Tibial artery (tissue), 4 donors: ENCODE measurements at regions not wholly inside any gene's neighbourhood (a gene's known extent, or its start where the extent isn't known, plus 50 kb on each side); places are given as distances from the start of the nearest gene placed in this dataset.

Source experiments
- DNase-seq, 2 donors: peaks; one replicate each; pipeline ENCODE4 v3.0.0-alpha.2; 2019
- H3K27ac ChIP-seq, 2 donors: fragments of 200-600 bp; sonication (generic) in 1 of 2; 1 replicate in 1 of 2; 2 replicates in 1 of 2; pipeline ENCODE4 v1.5.1; 2018 to 2019; ENCODE audit warnings: mild to moderate bottlenecking in 1 of 2
- H3K27me3 ChIP-seq, 2 donors: fragments of 200-600 bp; sonication (generic) in 1 of 2; one replicate each; pipeline versions ENCODE4 v1.5.1 to v1.6.0; 2016 to 2019
- H3K36me3 ChIP-seq, 3 donors: fragments of 200-600 bp; sonication (generic) in 2 of 3; one replicate each; pipeline ENCODE4 v1.5.1; 2016 to 2019; ENCODE audit warnings: mild to moderate bottlenecking in 2 of 3
- H3K4me1 ChIP-seq, 4 donors: fragments of 200-600 bp; sonication (generic) in 2 of 4; 1 replicate in 3 of 4; 2 replicates in 1 of 4; pipeline ENCODE4 v1.5.1; 2016 to 2019
- H3K4me3 ChIP-seq, 2 donors: fragments of 200-600 bp; sonication (generic) in 1 of 2; 1 replicate in 1 of 2; 2 replicates in 1 of 2; pipeline ENCODE4 v1.5.1; 2018 to 2019; ENCODE audit warnings: mild to moderate bottlenecking in 2 of 2
- H3K9me3 ChIP-seq, 3 donors: fragments of 200-600 bp; sonication (generic) in 1 of 3; one replicate each; pipeline ENCODE4 v1.5.1; 2016 to 2019
- CTCF ChIP-seq, 2 experiments: fragments of 200-600 bp in 1 of 2; fragments of 450-650 bp in 1 of 2; IDR thresholded peaks; one replicate each; pipeline ENCODE4 v1.5.1; 2017 to 2019; ENCODE audit warnings: antibody characterized with exemption in 2 of 2, mild to moderate bottlenecking in 1 of 2, moderate library complexity in 1 of 2
- intact Hi-C: fragments of 100-400 bp; cut with DNase I; formaldehyde crosslinking; loops from one replicate; pipeline ENCODE4 v1.15.0; 2023; ENCODE audit warnings: low total_unique reads

- Histone ChIP-seq H3K9me3 (no peaks in the 10 kb centered on the region), H3K4me3 (no peak overlapping the region), H3K4me1 (no peaks in the 10 kb centered on the region), H3K27ac (no peak overlapping the region), H3K27me3 (no peaks in the 10 kb centered on the region), H3K36me3 (no peaks in the 10 kb centered on the region)
- TF ChIP-seq CTCF (IDR thresholded peaks at IDR 0.05) = no peak
- DNase-seq = no peak
- intact Hi-C loops = no loop called here
Measured at GRCh38 chr20:60528141-60528540, 569.9 kb downstream of the CDH26 start.

GRCh38 chr20:60529149-60529548 lies 570.9 kb downstream of the CDH26 start:
- Histone ChIP-seq H3K27ac (no peak overlapping the region), H3K4me3 (no peak overlapping the region), H3K36me3 (no peaks in the 10 kb centered on the region), H3K27me3 (no peaks in the 10 kb centered on the region), H3K9me3 (no peaks in the 10 kb centered on the region), H3K4me1 (no peaks in the 10 kb centered on the region)
- intact Hi-C loops = no loop called here
- no peak for TF ChIP-seq CTCF (IDR thresholded peaks at IDR 0.05)
- no peak for DNase-seq

GRCh38 chr20:60535211-60535610 lies 577.0 kb downstream of the CDH26 start:
- no peak for TF ChIP-seq CTCF (IDR thresholded peaks at IDR 0.05)
- Histone ChIP-seq H3K36me3 (no peaks in the 10 kb centered on the region), H3K4me1 (no peaks in the 10 kb centered on the region), H3K9me3 (no peaks in the 10 kb centered on the region), H3K27me3 (no peaks in the 10 kb centered on the region), H3K4me3 (no peak overlapping the region), H3K27ac (no peak overlapping the region)
- DNase-seq = no peak
- intact Hi-C loops = no loop called here

GRCh38 chr20:60540591-60540990 lies 582.4 kb downstream of the CDH26 start:
- no peaks in the 10 kb centered on the region for H3K9me3 ChIP-seq
- DNase-seq = no peak
- H3K27me3 ChIP-seq = no peaks in the 10 kb centered on the region
- H3K27ac ChIP-seq = no peak overlapping the region
- no peaks in the 10 kb centered on the region for H3K4me1 ChIP-seq
- no peak for TF ChIP-seq CTCF (IDR thresholded peaks at IDR 0.05)
- H3K4me3 ChIP-seq = no peak overlapping the region
- no peaks in the 10 kb centered on the region for H3K36me3 ChIP-seq
- intact Hi-C loops = no loop called here

- Histone ChIP-seq H3K4me3 (no peak overlapping the region), H3K4me1 (no peaks in the 10 kb centered on the region), H3K27ac (no peak overlapping the region), H3K9me3 (no peaks in the 10 kb centered on the region), H3K27me3 (no peaks in the 10 kb centered on the region), H3K36me3 (no peaks in the 10 kb centered on the region)
- no peak for TF ChIP-seq CTCF (IDR thresholded peaks at IDR 0.05)
- intact Hi-C loops = no loop called here
- DNase-seq = no peak
Measured at GRCh38 chr20:60541991-60542390, 583.8 kb downstream of the CDH26 start.

- no peak for DNase-seq
- no peaks in the 10 kb centered on the region for H3K4me1 ChIP-seq
- H3K4me3 ChIP-seq = no peak overlapping the region
- no peaks in the 10 kb centered on the region for H3K9me3 ChIP-seq
- intact Hi-C loops = no loop called here
- no peak for TF ChIP-seq CTCF (IDR thresholded peaks at IDR 0.05)
- no peaks in the 10 kb centered on the region for H3K27me3 ChIP-seq
- no peak overlapping the region for H3K27ac ChIP-seq
- no peaks in the 10 kb centered on the region for H3K36me3 ChIP-seq
Measured at GRCh38 chr20:60543598-60543997, 585.4 kb downstream of the CDH26 start.
